HG02852 (cell line): ENCODE measurements at regions not wholly inside any gene's neighbourhood (a gene's known extent, or its start where the extent isn't known, plus 50 kb on each side); places are given as distances from the start of the nearest gene placed in this dataset.
"Not testable (repeated sequence)": the region's sequence is repeated elsewhere in the genome, so short reads cannot be mapped to it uniquely, and the experiment has no call there.

Experiments
- ATAC-seq: cut with Tn5 transposase; IDR thresholded peaks from one replicate; pipeline ENCODE4 v1.9.1; 2021; ENCODE audit warnings: mild to moderate bottlenecking, moderate library complexity; ENCODE audit not compliant: unreplicated experiment

DNA sequence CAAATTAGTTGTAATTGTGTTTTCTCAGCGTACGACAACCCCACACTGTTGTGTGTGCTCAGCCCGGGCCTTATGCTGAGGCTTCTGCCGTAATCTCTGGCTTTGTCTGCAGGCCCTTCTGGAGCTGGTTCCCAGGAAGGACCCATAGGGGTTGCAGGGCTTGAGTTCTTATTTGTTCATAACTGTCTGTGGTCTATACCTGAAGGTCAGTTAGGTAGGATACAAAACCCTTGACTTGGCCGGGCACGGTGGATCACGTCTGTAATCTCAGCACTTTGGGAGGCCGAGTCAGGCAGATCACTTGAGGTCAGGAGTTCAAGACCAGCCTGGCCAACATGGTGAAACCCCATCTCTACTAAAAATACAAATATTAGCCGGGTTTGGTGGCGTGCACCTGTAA is 1010.2 kb downstream of the BRD1 start:
- ATAC-seq, result not testable (repeated sequence)

DNA sequence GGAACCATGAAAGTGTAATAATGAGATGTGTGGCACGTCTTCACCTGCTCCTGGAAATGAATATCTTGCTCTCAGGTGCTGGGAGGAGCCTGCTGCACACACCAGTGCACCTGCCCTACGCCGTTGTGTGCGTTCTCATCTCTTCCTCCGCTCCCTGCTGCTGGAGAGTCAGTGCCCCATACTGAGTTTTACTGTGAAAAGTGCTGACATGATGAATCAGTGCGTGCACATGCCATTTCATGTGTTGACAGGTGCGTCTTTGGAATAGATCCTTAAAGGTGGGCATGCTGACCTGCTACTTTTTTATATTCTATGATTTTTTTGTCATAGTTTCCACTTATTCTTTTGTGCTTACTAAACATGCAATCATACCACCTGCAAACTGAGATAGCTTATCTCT is 1015.8 kb downstream of the BRD1 start:
- no peak for ATAC-seq

DNA sequence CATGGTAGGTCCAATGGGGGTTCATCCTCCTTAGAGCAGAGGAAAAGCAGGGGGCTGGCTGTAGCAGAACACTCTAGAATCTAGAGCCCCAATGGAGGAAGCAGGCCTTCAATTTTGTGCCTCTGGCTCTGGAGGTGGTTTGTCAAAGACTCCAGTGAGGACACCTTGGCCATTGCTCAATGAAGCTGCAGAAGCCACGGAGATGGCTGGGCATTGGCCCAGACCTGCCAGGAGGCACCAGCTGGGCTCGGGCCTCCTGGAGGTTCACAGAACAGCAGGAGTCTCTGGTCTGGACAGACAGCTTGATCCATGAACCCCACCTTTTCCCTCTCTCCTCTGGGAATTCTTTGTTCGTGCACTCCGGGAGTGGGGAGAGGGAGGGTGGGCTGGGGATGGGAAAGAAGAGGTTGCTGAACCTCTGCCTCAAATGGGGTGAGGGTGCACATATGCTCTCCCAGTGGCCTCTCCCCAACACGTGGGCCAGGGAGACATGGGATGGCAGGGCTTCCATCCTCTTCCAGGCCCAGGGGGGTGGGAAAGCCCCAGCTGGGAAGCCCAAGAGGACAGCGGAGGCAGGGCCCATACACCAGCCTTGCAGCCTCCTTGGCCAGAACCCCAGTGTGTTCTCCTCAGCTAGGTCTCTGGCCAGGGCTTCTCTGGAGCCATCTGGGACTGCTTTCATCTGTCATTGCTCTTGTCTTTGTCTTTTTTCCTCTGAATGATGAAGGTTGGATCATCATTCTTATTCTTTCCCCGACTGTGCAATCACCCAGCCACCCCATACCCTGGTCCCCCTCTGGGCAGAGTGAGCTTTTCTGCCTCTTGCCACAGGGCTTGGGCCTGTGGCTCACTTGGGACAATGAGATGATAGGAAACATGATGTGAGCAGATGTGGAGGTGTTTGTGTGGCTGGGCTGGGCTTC is 1019.4 kb downstream of the BRD1 start:
- ATAC-seq, result no peak

DNA sequence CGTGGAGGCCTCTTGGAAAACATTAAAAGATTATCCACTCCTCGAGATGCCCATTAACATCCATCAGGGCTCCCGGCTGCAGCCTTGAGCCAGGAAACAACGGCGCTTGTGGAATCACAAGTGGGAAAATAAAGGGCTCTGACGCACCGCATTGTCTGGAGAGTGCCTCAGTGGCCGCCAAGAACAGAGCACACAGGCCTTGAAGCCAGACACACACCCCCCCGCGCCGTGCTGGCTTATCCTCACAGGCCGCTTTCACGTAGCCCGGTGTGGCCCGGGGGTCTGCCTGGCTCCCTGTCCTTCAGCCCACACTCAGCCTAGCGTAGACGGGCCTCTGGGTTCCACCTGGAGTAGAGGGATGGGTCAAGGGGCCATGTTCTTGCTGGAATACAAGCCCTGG is 1020.5 kb downstream of the BRD1 start:
- no peak for ATAC-seq

DNA sequence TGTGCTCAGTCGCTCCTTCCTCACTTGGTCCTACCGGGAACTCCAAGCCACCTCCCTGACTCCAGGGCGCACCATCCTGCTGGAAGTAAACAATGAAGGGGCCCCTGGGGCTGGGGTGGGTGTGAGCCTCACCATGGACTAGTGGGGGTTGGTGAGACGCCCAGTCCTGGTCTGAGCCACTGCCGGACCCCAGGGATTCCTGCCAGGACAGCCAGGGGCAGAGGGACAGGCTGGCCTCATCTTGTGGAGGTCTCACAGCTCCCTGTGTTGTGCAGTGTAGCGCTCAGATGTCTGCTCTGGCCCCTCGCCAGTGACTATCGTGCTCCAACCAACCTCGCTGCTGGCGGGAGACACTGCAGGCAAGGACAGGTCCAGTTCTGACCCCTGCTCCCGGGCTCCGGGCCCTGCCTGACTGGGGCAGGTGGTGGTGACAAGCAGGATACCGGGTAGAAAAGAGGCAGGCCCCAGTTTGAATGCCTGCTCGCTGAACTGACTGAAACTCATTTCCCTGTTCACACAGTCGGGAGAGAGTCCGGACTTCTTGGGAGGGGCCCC is 1021.4 kb downstream of the BRD1 start:
- no peak for ATAC-seq

DNA sequence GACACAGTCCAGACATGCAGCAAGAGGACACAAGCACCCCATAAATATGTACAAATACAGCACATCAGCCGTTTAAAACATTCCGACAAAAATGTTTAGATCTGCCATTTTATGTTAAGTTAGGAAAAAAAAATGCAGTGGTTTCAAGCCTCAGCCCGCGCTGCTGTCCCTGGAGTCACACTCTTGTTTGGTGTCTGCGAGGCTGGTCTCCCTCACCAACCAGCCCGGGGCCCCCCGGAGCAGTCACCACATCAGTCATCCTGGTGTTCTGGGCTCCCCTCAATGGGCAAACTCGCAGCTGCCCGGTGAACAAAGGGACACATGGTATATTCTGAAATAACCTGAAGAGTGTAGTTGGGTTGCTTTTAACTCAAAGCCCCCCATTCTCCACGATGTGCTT is 1022.2 kb downstream of the BRD1 start:
- no peak for ATAC-seq

DNA sequence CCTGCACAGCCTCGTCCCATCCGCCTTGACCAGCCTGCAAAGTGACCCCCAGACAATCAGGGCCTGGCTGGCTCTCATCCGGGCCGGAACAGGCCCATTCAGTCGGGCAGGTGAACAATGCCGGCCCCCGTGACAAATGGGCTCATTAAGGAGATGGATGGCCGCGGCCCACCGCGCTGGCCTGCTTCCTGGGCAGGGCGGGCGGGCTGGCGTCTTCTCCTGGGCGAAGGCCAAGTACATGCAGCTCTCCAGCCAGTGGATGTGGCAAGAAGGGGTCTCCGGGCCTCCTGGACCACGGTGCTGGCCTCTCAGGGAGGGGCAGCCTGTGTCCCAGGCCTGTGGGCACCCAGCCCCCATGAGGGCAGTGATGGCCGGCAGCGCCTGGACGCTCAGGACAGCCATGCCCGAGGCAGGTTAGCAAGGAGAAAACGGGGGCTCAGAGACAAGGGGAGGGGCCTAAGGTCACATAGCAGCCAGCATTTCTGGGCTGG is 1022.8 kb downstream of the BRD1 start:
- ATAC-seq, result no peak

DNA sequence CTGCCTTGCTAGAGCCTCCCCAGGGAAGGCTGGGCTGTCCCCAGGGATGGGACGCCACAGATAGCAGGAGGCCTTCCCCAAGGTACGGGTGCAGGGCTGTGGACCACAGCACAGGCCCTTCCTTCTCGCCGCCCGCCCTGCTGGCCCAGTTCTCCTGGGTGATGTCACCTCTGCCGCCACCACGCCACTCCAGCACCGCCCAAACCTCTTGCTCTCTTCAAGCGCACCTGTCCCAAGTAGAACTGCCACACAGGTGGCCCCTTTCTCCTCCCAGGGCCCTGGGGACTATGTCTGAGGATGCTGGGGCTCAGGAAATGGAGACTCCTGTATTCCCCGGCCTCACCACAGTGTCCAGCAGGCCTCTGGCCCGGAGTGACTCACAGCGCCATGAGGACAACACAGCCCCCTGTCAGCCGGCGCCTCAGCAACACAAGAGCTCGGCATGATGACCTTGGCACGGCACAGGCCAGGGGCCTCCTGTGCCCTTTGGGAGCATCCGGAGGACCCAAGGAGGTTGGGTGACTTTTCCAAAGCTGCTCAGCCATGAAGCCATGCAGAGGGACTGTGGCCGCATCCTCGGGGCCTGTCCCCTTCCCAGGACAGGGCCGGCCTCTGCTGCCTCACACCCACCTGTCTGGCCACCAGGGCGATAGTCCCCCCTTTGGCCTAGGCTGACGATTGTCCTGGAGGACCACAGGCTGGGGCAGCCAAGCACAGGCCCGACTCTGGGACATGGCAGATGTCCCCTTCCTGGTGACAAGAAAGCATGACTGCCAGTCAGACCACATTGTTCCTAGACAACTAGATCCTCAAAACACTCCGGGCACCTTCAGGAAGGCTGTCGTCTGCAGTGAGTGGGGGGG is 1023.5 kb downstream of the BRD1 start:
- ATAC-seq, result no peak

DNA sequence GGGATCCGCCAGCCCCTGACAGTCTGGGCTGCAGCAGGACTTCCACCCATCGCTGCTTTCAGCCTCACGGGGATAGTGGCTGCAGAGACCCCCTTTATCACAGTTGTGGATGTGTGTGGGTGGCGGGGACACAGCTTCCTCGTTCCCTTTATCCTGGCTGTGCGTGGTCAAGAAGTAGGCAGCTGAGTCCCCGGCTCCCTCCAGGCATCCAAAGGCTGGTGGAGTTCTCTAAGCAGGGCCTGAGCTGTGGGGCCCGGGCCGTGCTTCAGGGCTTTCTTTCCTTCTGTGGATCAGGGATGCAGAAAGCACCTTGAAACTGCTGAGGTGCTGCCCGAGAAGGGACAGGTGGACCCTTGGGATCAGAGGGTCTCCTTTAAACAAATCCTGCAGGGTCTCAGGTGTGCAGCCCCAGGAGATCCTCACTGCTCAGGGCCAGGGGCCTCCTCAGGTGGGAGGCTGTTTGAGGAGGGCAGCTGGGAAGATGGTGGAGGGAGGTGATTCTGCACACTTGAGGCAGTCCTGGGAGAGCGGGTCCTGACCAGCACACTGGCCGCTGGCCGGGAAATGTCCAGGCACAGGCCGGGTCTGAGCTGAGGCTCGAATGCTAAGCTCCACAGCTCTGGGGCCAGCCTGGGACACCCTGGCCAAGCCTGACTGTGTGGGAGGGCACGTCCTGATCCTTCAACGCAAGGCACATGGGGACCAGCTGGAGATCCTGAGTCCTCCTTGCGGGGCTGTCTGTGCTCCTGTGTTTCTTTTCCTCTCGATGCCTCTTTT is 1024.3 kb downstream of the BRD1 start:
- no peak for ATAC-seq

DNA sequence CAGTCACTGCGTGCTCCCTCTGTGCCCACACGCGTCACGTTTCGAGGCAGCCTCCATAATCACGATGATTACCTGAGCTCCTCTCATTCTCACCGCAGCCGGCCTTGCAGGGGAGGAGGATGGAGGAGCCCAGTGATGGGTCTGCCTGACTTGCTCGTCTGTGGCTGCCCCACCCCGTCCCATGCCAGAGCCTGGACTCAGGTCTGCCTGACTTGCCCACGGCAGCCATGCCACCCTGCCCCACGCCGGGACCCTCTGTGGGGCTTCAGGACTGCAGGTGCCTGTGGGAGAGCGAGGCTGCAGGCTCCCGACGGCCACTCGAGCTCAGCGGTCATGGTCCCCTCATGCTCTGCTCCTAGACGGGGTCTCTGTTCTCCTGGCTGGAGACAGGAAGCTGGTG is 1025.1 kb downstream of the BRD1 start:
- ATAC-seq, result no peak

DNA sequence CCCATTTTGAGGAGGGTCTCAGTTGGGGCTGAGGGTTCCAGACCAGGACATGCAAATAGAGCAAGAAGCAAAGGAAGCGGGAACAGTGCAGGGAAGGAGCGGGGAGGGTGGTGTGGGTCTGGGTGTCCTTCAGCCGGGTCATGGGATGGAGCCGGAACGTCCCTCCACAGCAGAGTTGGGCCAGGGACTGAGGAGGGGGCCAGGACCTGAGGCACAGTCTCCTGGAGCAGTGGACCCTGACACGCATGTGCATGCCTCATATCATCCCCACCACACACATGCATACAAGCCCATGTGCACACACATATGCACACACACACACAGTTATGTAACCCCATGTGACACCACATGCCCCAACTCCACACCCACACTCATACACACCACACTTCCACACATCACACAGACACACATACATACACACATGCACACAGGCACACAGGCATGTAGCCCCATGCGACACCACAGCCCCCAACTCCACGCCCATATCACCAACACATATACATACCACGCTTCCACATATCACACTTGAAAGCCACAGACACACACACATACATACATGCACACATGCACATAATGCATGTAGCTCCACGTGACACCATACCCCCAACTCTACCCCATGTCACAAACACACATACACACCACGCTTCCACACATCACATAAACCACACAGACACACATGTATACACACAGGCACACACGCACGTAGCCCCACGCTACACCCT is 1026.6 kb downstream of the BRD1 start:
- no peak for ATAC-seq

DNA sequence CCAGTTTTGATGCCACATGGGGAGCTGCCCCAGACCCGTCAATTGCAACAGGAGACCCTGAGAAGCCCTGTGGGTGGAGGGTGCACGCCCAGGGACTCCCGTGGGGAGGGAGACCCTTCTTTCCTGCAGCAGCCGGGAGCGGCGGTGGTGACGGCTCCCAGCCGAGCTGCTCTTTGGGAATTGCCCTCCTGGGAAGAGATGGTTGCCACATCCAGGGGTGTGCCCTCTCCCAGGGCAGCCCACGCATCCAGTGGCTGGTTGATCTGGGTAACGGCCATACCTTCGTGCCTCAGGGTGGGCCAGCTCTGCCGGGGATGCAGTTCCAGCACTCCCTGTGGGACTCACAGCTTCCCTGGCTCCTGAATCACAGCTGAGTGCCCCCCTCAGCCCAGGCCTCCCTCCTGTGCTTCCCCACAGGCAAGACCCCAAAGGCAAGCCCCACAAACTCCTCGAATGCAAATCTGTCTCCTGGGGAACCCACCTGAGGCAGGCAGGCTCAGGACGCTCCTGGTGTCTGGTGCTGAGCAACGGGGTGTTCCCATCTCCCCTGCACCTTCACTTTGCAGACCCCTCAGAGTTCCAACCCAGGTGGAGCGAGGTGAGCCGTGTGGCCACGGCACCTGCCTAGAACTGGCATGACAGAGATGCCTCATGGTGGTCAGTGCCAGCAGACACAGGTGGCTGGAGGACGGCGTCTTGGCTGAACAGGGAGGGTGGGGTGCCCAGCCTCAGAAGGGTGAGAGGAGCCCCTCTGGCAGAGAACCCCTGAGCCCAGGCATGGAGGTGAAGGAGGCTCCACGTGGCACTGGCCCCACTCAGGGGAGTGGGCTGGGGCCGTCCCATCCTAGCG is 1027.4 kb downstream of the BRD1 start:
- no peak for ATAC-seq

DNA sequence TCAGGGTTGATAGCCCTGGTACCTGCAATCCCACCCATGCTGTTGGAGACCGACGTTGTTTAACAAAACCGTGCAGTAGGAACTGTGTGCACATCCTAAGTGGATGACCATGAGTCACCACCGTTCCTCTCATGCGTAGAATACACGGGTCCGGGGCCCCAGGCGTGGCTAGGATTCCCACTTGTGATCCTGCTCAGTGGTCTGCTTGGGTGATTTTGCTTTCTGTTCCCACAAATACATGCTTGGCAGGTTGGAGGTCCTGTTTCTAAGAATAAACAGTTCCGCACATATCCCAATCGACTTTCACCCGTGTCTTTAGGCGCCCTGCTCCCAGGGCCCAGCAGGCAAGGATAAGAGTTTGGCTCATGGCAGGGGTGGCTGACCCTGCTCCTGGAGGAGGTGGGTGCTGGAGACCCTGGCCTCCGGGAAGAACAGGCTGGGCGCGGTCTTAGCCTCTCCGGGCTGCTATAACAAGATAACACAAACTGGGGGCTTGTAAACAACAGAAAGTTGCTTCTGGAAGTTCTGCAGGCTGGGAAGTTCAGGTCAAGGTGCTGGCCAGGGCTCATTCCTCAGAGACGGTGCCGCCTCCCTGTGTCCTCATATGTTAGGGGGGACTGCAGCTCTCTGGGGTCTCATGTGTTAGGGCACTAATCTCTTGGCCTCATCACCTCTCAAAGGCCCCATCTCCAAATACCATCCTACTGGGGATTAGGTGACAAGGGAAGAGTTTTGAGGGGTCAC is 1028.3 kb downstream of the BRD1 start:
- ATAC-seq, result no peak

DNA sequence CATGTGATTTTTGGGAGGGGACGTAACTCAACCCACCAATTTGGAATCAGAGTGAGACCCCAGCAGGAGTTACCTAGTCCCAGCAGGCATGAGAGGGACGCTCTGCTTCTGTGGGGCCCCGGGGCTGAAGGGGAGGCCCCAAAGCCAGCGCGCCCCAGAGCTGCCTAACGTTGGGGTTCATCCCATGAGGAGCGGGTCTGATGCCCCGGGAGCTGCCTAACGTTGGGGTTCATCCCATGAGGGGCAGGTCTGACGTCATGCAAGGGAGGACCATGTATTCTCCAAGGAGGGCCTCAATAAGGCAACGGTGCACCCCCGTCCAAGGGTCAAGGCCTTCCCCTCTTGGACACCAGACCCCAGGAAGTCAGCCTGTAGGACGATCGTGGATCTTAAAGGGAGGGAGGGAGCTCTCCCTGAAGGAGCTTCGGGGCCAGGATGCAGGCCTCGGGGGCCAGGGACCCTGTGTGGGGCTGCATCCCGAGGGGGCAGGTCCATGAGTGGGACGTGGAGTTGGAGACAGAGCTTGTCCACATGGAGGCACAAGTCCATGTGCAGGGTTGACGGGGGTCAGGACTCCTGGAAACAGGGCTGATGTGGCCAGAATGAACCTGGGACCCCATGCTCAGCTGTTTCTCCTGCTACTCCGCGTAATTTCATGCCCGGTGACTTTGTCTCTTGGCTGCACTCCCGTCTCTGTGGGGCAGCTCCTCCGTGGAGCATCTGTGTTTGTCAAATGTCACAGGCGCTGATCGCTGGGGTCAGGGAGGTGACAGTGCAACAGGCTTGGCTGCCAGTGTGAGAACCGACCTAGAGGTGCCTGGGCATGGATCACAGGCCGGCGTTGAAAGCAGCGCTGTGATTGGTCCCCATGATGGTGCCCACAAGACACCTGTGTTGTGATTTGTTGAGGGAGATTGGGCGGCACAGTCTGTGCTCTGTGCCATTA is 1029.1 kb downstream of the BRD1 start:
- ATAC-seq, result no peak

DNA sequence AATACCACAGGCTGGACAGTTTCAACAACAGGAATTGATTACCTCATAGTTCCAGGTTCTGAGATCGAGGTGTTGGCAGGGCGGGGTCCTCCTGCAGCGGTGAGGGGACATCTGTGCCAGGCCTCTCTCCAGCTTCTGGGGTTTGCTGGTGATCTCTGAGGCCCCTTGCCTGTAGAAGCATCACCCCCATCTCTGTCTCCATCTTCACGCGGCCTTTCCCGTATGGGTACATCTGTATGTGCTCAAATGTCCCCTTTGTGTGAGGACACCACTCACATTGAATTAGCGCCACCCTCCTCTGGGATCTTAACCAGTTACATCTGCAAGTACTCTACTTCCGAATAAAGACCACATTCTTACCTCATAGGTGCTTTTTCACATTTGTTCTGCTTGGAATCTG is 1029.9 kb downstream of the BRD1 start:
- ATAC-seq, result no peak

DNA sequence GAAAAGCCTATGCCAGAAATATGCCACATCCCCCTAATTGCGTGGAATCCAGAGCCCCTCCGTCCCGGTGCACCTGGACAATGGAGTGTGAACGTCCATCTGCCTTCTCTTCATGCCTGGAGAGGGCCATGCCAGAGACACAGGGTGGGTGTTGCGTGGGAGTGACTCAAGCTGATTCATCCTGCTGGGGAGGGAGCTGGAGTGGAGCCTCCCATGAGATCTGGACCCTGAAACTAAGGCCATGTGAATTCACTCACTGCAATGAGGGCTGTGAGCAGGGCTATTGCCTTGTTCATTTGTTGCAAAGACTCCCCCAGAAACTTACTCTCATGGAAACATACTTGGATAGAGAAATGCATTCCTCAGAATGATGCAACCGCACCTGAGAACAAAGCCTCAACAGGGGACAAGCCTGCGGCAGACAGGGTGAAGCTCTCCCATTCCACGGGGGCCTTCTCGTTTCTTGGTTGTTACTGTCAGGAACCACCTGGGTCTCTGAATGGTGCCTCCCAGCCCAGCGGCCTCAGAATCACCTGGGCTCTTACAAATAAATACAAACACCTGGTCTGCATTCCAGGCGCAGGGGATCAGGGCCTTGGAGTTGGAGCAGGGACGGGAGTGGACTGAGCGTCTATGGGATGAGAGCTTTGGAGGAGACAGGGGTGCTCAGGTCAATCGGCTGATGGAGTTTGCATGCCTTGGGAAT is 1031.2 kb downstream of the BRD1 start:
- no peak for ATAC-seq

DNA sequence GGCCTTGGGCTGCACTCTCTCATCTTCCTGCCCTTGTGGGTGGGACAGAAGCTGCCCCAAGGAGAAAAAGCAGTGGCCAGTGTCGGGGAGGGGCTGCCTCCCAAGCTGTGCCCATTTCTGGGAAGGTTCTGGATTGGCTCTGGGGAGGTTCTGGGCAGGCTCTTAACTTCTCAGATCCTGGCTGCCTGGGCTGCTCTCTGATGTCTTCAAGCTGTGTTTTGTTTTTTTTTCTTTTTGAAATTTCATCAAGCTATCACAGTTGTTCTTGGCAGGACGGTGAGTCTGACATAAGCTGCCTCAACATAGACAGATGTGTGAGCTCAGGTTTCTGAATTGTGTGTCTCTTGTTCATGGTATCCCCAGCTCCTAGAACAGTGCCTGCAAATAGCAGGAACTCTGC is 1032.0 kb downstream of the BRD1 start:
- ATAC-seq, result no peak
